A673 (cell line): ENCODE measurements at regions not wholly inside any gene's neighbourhood (a gene's known extent, or its start where the extent isn't known, plus 50 kb on each side); places are given as distances from the start of the nearest gene placed in this dataset.

Experiments
- CTCF ChIP-seq: fragments of 300-800, 200-600 bp; sonication (generic); conservative IDR thresholded peaks from 2 replicates; pipeline ENCODE4 v1.5.1; 2017; ENCODE audit warnings: low read depth, mild to moderate bottlenecking, antibody characterized with exemption, low read length, moderate library complexity, mixed read lengths
- EZH2 ChIP-seq: fragments of 200-600 bp; sonication (generic); IDR thresholded peaks from 2 replicates; pipeline ENCODE4 v1.6.1; 2017; ENCODE audit warnings: borderline replicate concordance, low read depth, mild to moderate bottlenecking, mixed read lengths, antibody characterized with exemption, low read length; ENCODE audit not compliant: poor library complexity, severe bottlenecking

GRCh38 chr6:164523087-164523654 lies 786.2 kb downstream of the C6orf118 start:
- TF ChIP-seq CTCF (no peak), EZH2 (no peak)
